ENCODE measurements at regions not wholly inside any gene's neighbourhood (a gene's known extent, or its start where the extent isn't known, plus 50 kb on each side); places are given as distances from the start of the nearest gene placed in this dataset.

GRCh38 chr2:8225798-8226197 is 456.1 kb upstream of the ID2 start:
- no peak for ATAC-seq
- POLR2A ChIA-PET = no interaction called here
- H3K9me2 ChIP-seq (ENCODE audit: insufficient read depth) = no peaks in the 10 kb centered on the region
- H3K27me3 ChIP-seq (ENCODE audit: insufficient read depth, low read length) = no peaks in the 10 kb centered on the region
- no peak overlapping the region for H3K27ac ChIP-seq (ENCODE audit: low read depth, low read length)
- CTCF ChIA-PET = no interaction called here
- no peaks in the 10 kb centered on the region for H3K36me3 ChIP-seq (ENCODE audit: control insufficient read depth in 1 of 2, insufficient read depth in 2 of 2, low read length in 2 of 2)
- BruUV-seq (replicated peaks) = no TSS peak
- no peak overlapping the region for H3K9ac ChIP-seq (ENCODE audit: low read length)
- H3K4me1 ChIP-seq (ENCODE audit: control insufficient read depth in 1 of 2, insufficient read depth in 2 of 2, low read length in 2 of 2) = peaks cover 2 to 10% of the 10 kb centered on the region in 2 experiments; a peak in 3 of 4 replicates
- H3K4me2 ChIP-seq (ENCODE audit: low read length) = no peak overlapping the region
- H4K20me1 ChIP-seq (ENCODE audit: insufficient read depth) = no peaks in the 10 kb centered on the region
- intact Hi-C loops (cut with micrococcal nuclease) = no loop called here
- no peak overlapping the region for H2AFZ ChIP-seq (ENCODE audit: low read depth, low read length, poor library complexity, severe bottlenecking)
- H3K9me3 ChIP-seq (ENCODE audit: control insufficient read depth in 1 of 2, insufficient read depth in 1 of 2, low read depth in 1 of 2, low read length in 2 of 2) = no peaks in the 10 kb centered on the region
- H3K4me3 ChIP-seq (replicated peaks in 1 of 2; ENCODE audit: low read depth in 1 of 2, low read length in 2 of 2) = no peak overlapping the region
- TF ChIP-seq ATF3 (IDR thresholded peaks at IDR 0.05) (no peak), EZH2phosphoT487 (IDR thresholded peaks at IDR 0.05; ENCODE audit: borderline replicate concordance) (no peak), CTCF (IDR thresholded peaks at IDR 0.05 in 2 of 3, conservative IDR thresholded peaks at IDR 0.05 in 1 of 3; ENCODE audit: borderline replicate concordance in 1 of 3, insufficient read depth in 1 of 3, low read depth in 2 of 3, low read length in 2 of 3) (no peak), SRF (IDR thresholded peaks at IDR 0.05; ENCODE audit: low read depth) (no peak), ZFX (IDR thresholded peaks at IDR 0.05) (no peak), ELF1 (IDR thresholded peaks at IDR 0.05; ENCODE audit: borderline replicate concordance, low read depth) (no peak), REST (IDR thresholded peaks at IDR 0.05; ENCODE audit: low read depth) (no peak), JUND (IDR thresholded peaks at IDR 0.05) (no peak), POLR2A (IDR thresholded peaks at IDR 0.05; ENCODE audit: borderline replicate concordance, extremely low read depth, insufficient read depth, insufficient read length) (no peak), SIN3A (IDR thresholded peaks at IDR 0.05; ENCODE audit: low read depth) (no peak), ZNF274 (IDR thresholded peaks at IDR 0.05; ENCODE audit: low read depth, low read length) (no peak), EZH2 (IDR thresholded peaks at IDR 0.05) (no peak), RAD21 (IDR thresholded peaks at IDR 0.05; ENCODE audit: low read depth) (no peak), MAX (IDR thresholded peaks at IDR 0.05) (no peak), FOSL1 (IDR thresholded peaks at IDR 0.05; ENCODE audit: low read depth) (no peak), CEBPB (IDR thresholded peaks at IDR 0.05; ENCODE audit: low read depth) (no peak), TCF7L2 (IDR thresholded peaks at IDR 0.05; ENCODE audit: borderline replicate concordance, extremely low read depth, insufficient read depth, insufficient read length) (no peak), YY1 (IDR thresholded peaks at IDR 0.05; ENCODE audit: extremely low read depth, insufficient replicate concordance, low read depth, low read length) (no peak)
- RAD21 ChIA-PET (ENCODE audit: low non-redundant PET in 1 of 2, low total read pairs in 2 of 2, uncharacterized antibody in 2 of 2, unreplicated experiment in 2 of 2) = no interaction called here
- H3K79me2 ChIP-seq (ENCODE audit: insufficient read depth, low read length) = no peaks in the 10 kb centered on the region
- no peak for DNase-seq (ENCODE audit: low read depth, low spot score)
